ENCODE measurements at regions not wholly inside any gene's neighbourhood (a gene's known extent, or its start where the extent isn't known, plus 50 kb on each side); places are given as distances from the start of the nearest gene placed in this dataset.

DNA sequence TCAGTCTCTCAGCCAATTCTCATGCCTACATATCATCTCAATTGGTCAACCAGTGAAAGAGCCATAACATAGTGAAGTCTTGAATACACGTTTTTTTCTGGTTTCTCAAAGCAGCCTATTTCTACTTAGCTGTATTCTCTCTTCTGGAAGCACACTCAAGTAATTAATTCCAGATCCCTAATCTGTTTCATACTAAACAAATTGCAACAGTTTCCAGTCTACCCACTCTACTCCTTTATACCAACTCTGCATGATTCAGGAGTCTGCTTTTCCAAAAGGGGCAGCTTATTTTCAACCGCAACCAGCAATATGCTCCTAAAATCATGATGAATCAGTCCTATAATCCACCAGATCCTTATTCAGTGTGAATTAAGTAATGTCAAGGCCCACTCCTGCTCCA is 211.7 kb downstream of the TLE1 start:
- Histone ChIP-seq H4K91ac (ENCODE audit: insufficient read length, low read depth, low read length) (no peak overlapping the region), H2BK15ac (ENCODE audit: low read depth, low read length) (no peak overlapping the region), H3K9me3 (ENCODE audit: control insufficient read depth, low read depth, low read length) (no peaks in the 10 kb centered on the region), H4K5ac (ENCODE audit: insufficient read length, low read depth, low read length) (no peak overlapping the region), H2AK5ac (ENCODE audit: insufficient read length, low read length) (no peak overlapping the region), H3K4me2 (ENCODE audit: insufficient read depth, insufficient read length, low read length) (no peak overlapping the region), H4K8ac (replicated peaks; ENCODE audit: insufficient read length, low read depth, low read length) (no peak overlapping the region), H2BK12ac (ENCODE audit: insufficient read length, low read depth, low read length) (no peak overlapping the region), H3K56ac (ENCODE audit: insufficient read length, low read depth, low read length) (no peak overlapping the region), H3K23ac (ENCODE audit: insufficient read length, low read depth, low read length) (no peak overlapping the region), H2BK20ac (ENCODE audit: low read depth, low read length, poor library complexity, severe bottlenecking) (no peak overlapping the region), H3K27ac (ENCODE audit: insufficient read length, low read depth, low read length) (no peak overlapping the region), H3K18ac (ENCODE audit: insufficient read length, low read depth, low read length) (no peak overlapping the region), H2BK5ac (ENCODE audit: insufficient read length, low read length) (no peak overlapping the region), H3K14ac (ENCODE audit: insufficient read depth, low read length) (no peak overlapping the region), H3K9ac (ENCODE audit: extremely low read depth, insufficient read length, low read length) (no peak overlapping the region), H2BK120ac (ENCODE audit: low read depth, low read length, poor library complexity, severe bottlenecking) (no peak overlapping the region), H3K79me2 (ENCODE audit: insufficient read depth, low read length) (no peaks in the 10 kb centered on the region), H3T11ph (ENCODE audit: low read length) (no peak overlapping the region), H3K27me3 (ENCODE audit: insufficient read depth, low read length) (no peaks in the 10 kb centered on the region), H3K23me2 (ENCODE audit: insufficient read length, low read depth, low read length, poor library complexity, severe bottlenecking) (no peaks in the 10 kb centered on the region), H4K20me1 (ENCODE audit: control insufficient read depth, insufficient read depth, insufficient read length) (no peaks in the 10 kb centered on the region), H2AFZ (ENCODE audit: low read length) (no peak overlapping the region), H3K4me1 (ENCODE audit: insufficient read depth, low read length) (no peaks in the 10 kb centered on the region), H3K79me1 (ENCODE audit: insufficient read depth, low read depth, low read length, poor library complexity, severe bottlenecking) (no peaks in the 10 kb centered on the region), H3K4ac (ENCODE audit: low read depth, low read length) (no peak overlapping the region)
- Mint-ChIP-seq H3K27me3 (ENCODE audit: low read depth) (no peaks in the 10 kb centered on the region), H3K27ac (no peak overlapping the region), H3K4me1 (peaks cover 0 to 7% of the 10 kb centered on the region in 2 experiments; a peak in 2 of 4 replicates), H3K36me3 (ENCODE audit: insufficient read depth in 1 of 3, low read depth in 3 of 3) (peaks cover 0 to 5% (median 0%) of the 10 kb centered on the region in 3 experiments; a peak in 3 of 7 replicates), H3K9me3 (peaks cover 0 to 3% of the 10 kb centered on the region in 2 experiments; a peak in 2 of 5 replicates), H3K4me3 (no peak overlapping the region)
- DNase-seq, result no peak
- WGBS (ENCODE audit: extremely low coverage, insufficient read length, low lambda C conversion rate), result no CpG with 5 or more reads among the region's 2 CpGs
- no peak for TF ChIP-seq CTCF (conservative IDR thresholded peaks at IDR 0.05)

Data from H9 (cell line).